Gastroesophageal sphincter (tissue), 3 donors: ENCODE measurements at regions not wholly inside any gene's neighbourhood (a gene's known extent, or its start where the extent isn't known, plus 50 kb on each side); places are given as distances from the start of the nearest gene placed in this dataset.

Experiments
- CTCF ChIP-seq, 4 experiments: fragments of 200-600 bp in 2 of 4; fragments of 450-650 bp in 2 of 4; sonication (generic) in 1 of 4; IDR thresholded peaks; one replicate each; pipeline ENCODE4 v1.5.1; 2017 to 2019; ENCODE audit warnings: antibody characterized with exemption in 4 of 4, mild to moderate bottlenecking in 2 of 4, moderate library complexity in 2 of 4
- EP300 ChIP-seq: sonication (generic); formaldehyde crosslinking; IDR thresholded peaks from one replicate; pipeline ENCODE4 v1.6.1; 2017; ENCODE audit warnings: antibody characterized with exemption, mild to moderate bottlenecking
- POLR2A ChIP-seq, 2 donors: fragments of 450-650 bp; IDR thresholded peaks; one replicate each; pipeline ENCODE4 v1.6.1; 2017; ENCODE audit warnings: antibody characterized with exemption in 2 of 2, mild to moderate bottlenecking in 2 of 2, moderate library complexity in 1 of 2

GRCh38 chr13:38180670-38181069 is 169.0 kb upstream of the UFM1 start:
- no peak for TF ChIP-seq CTCF (IDR thresholded peaks at IDR 0.05)
- TF ChIP-seq POLR2A (IDR thresholded peaks at IDR 0.05): no peak
- no peak for TF ChIP-seq EP300
